ENCODE measurements at regions not wholly inside any gene's neighbourhood (a gene's known extent, or its start where the extent isn't known, plus 50 kb on each side); places are given as distances from the start of the nearest gene placed in this dataset.

DNA sequence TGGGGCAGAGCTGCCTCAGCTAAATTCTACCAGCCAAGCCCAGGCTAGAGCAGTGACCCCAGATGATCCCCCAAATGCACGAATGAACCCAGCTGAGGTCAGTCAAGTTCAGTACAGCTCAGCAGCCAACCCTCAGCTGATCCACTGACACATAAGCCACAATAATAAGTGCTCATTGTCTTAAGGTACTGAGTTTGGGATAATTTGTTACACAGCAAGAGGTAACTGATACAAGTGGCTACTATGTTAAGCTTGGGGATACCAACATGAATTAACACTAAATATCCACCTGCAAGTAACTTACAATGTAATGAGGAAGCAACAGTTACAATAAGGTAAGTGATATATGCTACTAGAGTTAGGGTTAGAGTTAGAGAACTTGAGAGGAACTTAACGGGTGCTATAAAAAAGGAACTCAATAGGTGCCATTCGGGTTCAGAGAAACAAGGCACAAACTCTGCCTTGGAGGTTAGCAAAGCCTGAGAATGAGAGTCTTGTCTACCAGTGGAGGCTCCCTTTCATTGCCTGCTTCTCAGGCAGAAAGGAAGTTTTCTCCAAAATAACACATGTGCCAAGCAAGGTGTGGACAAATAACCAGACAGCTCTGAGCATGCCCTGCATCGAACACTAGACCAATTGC is 189.4 kb downstream of the ARL4C start:
- no peak overlapping the region for H3K23ac ChIP-seq (ENCODE audit: insufficient read length, low read depth, low read length)
- no peak overlapping the region for H3T11ph ChIP-seq (ENCODE audit: low read length)
- H2AK5ac ChIP-seq (ENCODE audit: insufficient read length, low read length) = no peak overlapping the region
- H2BK5ac ChIP-seq (ENCODE audit: insufficient read length, low read length) = no peak overlapping the region
- no peak overlapping the region for H2BK20ac ChIP-seq (ENCODE audit: low read depth, low read length, poor library complexity, severe bottlenecking)
- H4K5ac ChIP-seq (ENCODE audit: insufficient read length, low read depth, low read length) = no peak overlapping the region
- Mint-ChIP-seq H3K4me3 (no peak overlapping the region), H3K27me3 (ENCODE audit: low read depth) (peaks cover 3% of the 10 kb centered on the region), H3K9me3 (peaks cover 0 to 4% of the 10 kb centered on the region in 2 experiments; a peak in 2 of 5 replicates), H3K27ac (no peak overlapping the region), H3K4me1 (peaks cover 24 to 36% of the 10 kb centered on the region in 2 experiments), H3K36me3 (ENCODE audit: insufficient read depth in 1 of 3, low read depth in 3 of 3) (peaks cover 0 to 4% (median 0%) of the 10 kb centered on the region in 3 experiments; a peak in 2 of 7 replicates)
- H3K18ac ChIP-seq (ENCODE audit: insufficient read length, low read depth, low read length) = no peak overlapping the region
- no peak overlapping the region for H3K9ac ChIP-seq (ENCODE audit: extremely low read depth, insufficient read length, low read length)
- H3K9me3 ChIP-seq (ENCODE audit: control insufficient read depth, low read depth, low read length) = no peaks in the 10 kb centered on the region
- no peak overlapping the region for H3K4ac ChIP-seq (ENCODE audit: low read depth, low read length)
- TF ChIP-seq, protein P1, sequence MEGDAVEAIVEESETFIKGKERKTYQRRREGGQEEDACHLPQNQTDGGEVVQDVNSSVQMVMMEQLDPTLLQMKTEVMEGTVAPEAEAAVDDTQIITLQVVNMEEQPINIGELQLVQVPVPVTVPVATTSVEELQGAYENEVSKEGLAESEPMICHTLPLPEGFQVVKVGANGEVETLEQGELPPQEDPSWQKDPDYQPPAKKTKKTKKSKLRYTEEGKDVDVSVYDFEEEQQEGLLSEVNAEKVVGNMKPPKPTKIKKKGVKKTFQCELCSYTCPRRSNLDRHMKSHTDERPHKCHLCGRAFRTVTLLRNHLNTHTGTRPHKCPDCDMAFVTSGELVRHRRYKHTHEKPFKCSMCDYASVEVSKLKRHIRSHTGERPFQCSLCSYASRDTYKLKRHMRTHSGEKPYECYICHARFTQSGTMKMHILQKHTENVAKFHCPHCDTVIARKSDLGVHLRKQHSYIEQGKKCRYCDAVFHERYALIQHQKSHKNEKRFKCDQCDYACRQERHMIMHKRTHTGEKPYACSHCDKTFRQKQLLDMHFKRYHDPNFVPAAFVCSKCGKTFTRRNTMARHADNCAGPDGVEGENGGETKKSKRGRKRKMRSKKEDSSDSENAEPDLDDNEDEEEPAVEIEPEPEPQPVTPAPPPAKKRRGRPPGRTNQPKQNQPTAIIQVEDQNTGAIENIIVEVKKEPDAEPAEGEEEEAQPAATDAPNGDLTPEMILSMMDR (conservative IDR thresholded peaks at IDR 0.05) = no peak
- no peak overlapping the region for H2BK12ac ChIP-seq (ENCODE audit: insufficient read length, low read depth, low read length)
- H4K20me1 ChIP-seq (ENCODE audit: control insufficient read depth, insufficient read depth, insufficient read length) = no peaks in the 10 kb centered on the region
- H4K91ac ChIP-seq (ENCODE audit: insufficient read length, low read depth, low read length) = no peak overlapping the region
- no peak for DNase-seq
- no peaks in the 10 kb centered on the region for H3K23me2 ChIP-seq (ENCODE audit: insufficient read length, low read depth, low read length, poor library complexity, severe bottlenecking)
- H3K14ac ChIP-seq (ENCODE audit: insufficient read depth, low read length) = no peak overlapping the region
- H3K4me2 ChIP-seq (ENCODE audit: insufficient read depth, insufficient read length, low read length) = no peak overlapping the region
- no peak overlapping the region for H3K27ac ChIP-seq (ENCODE audit: insufficient read length, low read depth, low read length)
- peaks cover 2% of the 10 kb centered on the region; the same call in 1 of the 2 replicates for H3K4me1 ChIP-seq (ENCODE audit: insufficient read depth, low read length)
- H3K79me2 ChIP-seq (ENCODE audit: insufficient read depth, low read length) = no peaks in the 10 kb centered on the region
- H3K79me1 ChIP-seq (ENCODE audit: insufficient read depth, low read depth, low read length, poor library complexity, severe bottlenecking) = no peaks in the 10 kb centered on the region
- no peak overlapping the region for H4K8ac ChIP-seq (replicated peaks; ENCODE audit: insufficient read length, low read depth, low read length)
- H2BK120ac ChIP-seq (ENCODE audit: low read depth, low read length, poor library complexity, severe bottlenecking) = no peak overlapping the region
- no peak overlapping the region for H2BK15ac ChIP-seq (ENCODE audit: low read depth, low read length)
- WGBS (ENCODE audit: extremely low coverage, insufficient read length, low lambda C conversion rate) = no CpG with 5 or more reads among the region's 4 CpGs
- H2AFZ ChIP-seq (ENCODE audit: low read length) = no peak overlapping the region
- no peak overlapping the region for H3K56ac ChIP-seq (ENCODE audit: insufficient read length, low read depth, low read length)
- H3K27me3 ChIP-seq (ENCODE audit: insufficient read depth, low read length) = no peaks in the 10 kb centered on the region

Measured in H9 (cell line).